ENCODE measurements at regions not wholly inside any gene's neighbourhood (a gene's known extent, or its start where the extent isn't known, plus 50 kb on each side); places are given as distances from the start of the nearest gene placed in this dataset.

DNA sequence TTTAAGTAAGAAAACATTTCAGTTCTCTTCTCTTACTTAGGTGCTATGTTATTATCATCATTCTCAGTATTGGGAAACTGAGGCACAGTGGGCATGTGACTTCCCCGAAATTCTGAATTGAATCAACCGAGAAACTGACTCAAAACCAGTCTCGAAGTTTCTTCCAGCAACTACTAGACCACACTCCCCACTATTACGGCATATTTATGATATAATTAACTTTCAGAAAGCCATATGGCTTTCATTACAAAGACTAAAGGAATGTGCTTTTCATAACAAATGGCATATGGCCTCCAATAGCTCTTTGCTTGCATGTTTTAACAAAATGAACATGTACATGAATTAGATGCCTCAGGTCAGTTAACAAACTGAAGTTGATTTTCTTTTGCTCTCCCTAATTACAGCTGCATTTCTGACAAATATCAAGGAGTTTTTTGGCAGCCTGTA lies 182.9 kb upstream of the SLC38A2 start:
- Histone ChIP-seq H3K9me3 (ENCODE audit: low read length) (no peaks in the 10 kb centered on the region), H3K79me2 (ENCODE audit: low read length) (no peaks in the 10 kb centered on the region), H4K20me1 (ENCODE audit: low read length) (no peaks in the 10 kb centered on the region), H3K9me2 (replicated peaks; ENCODE audit: low read length) (no peaks in the 10 kb centered on the region), H3K4me2 (ENCODE audit: low read length) (peak overlapping the region; percentile 68), H3K4me3 (ENCODE audit: low read length) (peak overlapping the region; percentile 41), H3K27ac (ENCODE audit: low read length) (peak overlapping the region; percentile 96), H3F3A (ENCODE audit: low read length, unreplicated experiment) (peaks cover 14% of the 10 kb centered on the region), H3K36me3 (ENCODE audit: low read depth, low read length) (no peaks in the 10 kb centered on the region), H3K4me1 (ENCODE audit: insufficient read depth, low read length) (peaks cover 87% of the 10 kb centered on the region), H3K27me3 (ENCODE audit: low read length) (no peaks in the 10 kb centered on the region), H3K9ac (ENCODE audit: low read length) (peak overlapping the region; percentile 81), H2AFZ (ENCODE audit: low read length) (peak overlapping the region; percentile 8; the same call in 1 of the 2 replicates)
- no TSS peak for BruUV-seq (replicated peaks)
- ChIA-PET CTCF (interaction anchor here (1.0 kb wide), 1 partner anchor 106 kb away, joined by 4 read pairs; no protein-coding TSS in a partner anchor), POLR2A (ENCODE audit: unreplicated experiment) (interaction anchor here (0.5 to 0.6 kb wide), 4 partner anchors 27 to 582 kb away, joined by 3 to 4 read pairs (median 3); no protein-coding TSS in a partner anchor)
- no peak for TF ChIP-seq EZH2 (IDR thresholded peaks at IDR 0.05; ENCODE audit: low read length, unreplicated experiment)
- TF ChIP-seq, protein P1, sequence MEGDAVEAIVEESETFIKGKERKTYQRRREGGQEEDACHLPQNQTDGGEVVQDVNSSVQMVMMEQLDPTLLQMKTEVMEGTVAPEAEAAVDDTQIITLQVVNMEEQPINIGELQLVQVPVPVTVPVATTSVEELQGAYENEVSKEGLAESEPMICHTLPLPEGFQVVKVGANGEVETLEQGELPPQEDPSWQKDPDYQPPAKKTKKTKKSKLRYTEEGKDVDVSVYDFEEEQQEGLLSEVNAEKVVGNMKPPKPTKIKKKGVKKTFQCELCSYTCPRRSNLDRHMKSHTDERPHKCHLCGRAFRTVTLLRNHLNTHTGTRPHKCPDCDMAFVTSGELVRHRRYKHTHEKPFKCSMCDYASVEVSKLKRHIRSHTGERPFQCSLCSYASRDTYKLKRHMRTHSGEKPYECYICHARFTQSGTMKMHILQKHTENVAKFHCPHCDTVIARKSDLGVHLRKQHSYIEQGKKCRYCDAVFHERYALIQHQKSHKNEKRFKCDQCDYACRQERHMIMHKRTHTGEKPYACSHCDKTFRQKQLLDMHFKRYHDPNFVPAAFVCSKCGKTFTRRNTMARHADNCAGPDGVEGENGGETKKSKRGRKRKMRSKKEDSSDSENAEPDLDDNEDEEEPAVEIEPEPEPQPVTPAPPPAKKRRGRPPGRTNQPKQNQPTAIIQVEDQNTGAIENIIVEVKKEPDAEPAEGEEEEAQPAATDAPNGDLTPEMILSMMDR (conservative IDR thresholded peaks at IDR 0.05; ENCODE audit: low read depth, low read length) = no peak
- no peak for TF ChIP-seq EZH2phosphoT487 (IDR thresholded peaks at IDR 0.05; ENCODE audit: borderline replicate concordance, low read length)
- intact Hi-C loops (cut with micrococcal nuclease) = loop anchor here (5.0 to 10.0 kb wide), 4 partner anchors 83 to 467 kb away; partner anchors contain the start of gene SLC38A1
- DNase-seq (peak; percentile 59), ATAC-seq (no peak)

DNA sequence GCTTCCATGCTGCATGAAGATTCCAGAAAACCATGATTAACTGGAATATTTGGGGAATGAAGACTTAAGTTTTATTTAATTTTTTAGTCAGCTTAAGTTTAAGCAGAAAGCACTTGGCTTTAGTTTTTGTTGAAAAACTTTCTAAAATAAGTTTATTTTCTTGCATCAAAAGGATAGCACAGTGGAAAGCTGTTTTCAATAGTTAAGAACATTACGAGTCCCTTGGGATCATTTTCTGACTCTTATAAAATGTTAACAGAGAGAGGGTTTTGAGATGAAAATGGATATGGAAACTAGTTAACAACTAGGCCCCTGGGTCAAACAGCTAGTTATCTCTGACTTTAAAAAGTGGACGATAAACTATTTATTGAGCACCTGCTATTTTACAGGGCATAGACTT lies 181.9 kb upstream of the SLC38A2 start:
- ATAC-seq (no peak), DNase-seq (no peak)
- H3K4me3 ChIP-seq (ENCODE audit: low read length) = no peak overlapping the region
- no peaks in the 10 kb centered on the region for H3K9me2 ChIP-seq (replicated peaks; ENCODE audit: low read length)
- BruUV-seq (replicated peaks) = no TSS peak
- H3F3A ChIP-seq (ENCODE audit: low read length, unreplicated experiment) = peaks cover 14% of the 10 kb centered on the region
- CTCF ChIA-PET = no interaction called here
- no peak for TF ChIP-seq EZH2 (IDR thresholded peaks at IDR 0.05; ENCODE audit: low read length, unreplicated experiment)
- peak overlapping the region; percentile 81; the same call in 1 of the 2 replicates for H3K9ac ChIP-seq (ENCODE audit: low read length)
- intact Hi-C loops (cut with micrococcal nuclease) = loop anchor here (10.0 kb wide), 1 partner anchor 380 kb away; no protein-coding TSS in a partner anchor
- no peak overlapping the region for H2AFZ ChIP-seq (ENCODE audit: low read length)
- peak overlapping the region; percentile 96 for H3K27ac ChIP-seq (ENCODE audit: low read length)
- no peaks in the 10 kb centered on the region for H3K27me3 ChIP-seq (ENCODE audit: low read length)
- peaks cover 90% of the 10 kb centered on the region for H3K4me1 ChIP-seq (ENCODE audit: insufficient read depth, low read length)
- no peaks in the 10 kb centered on the region for H3K9me3 ChIP-seq (ENCODE audit: low read length)
- POLR2A ChIA-PET (ENCODE audit: unreplicated experiment) = interaction anchor here (0.6 kb wide), 1 partner anchor 581 kb away, joined by 3 read pairs; no protein-coding TSS in a partner anchor
- no peaks in the 10 kb centered on the region for H3K79me2 ChIP-seq (ENCODE audit: low read length)
- H3K36me3 ChIP-seq (ENCODE audit: low read depth, low read length) = no peaks in the 10 kb centered on the region
- H4K20me1 ChIP-seq (ENCODE audit: low read length) = no peaks in the 10 kb centered on the region
- no peak overlapping the region for H3K4me2 ChIP-seq (ENCODE audit: low read length)

- H3K4me1 ChIP-seq (ENCODE audit: insufficient read depth, low read length) = peaks cover 93% of the 10 kb centered on the region
- no peak overlapping the region for H3K4me3 ChIP-seq (ENCODE audit: low read length)
- no peaks in the 10 kb centered on the region for H3K27me3 ChIP-seq (ENCODE audit: low read length)
- H3K36me3 ChIP-seq (ENCODE audit: low read depth, low read length) = no peaks in the 10 kb centered on the region
- TF ChIP-seq, protein P1 (conservative IDR thresholded peaks at IDR 0.05; ENCODE audit: low read depth, low read length) = no peak
- TF ChIP-seq EZH2phosphoT487 (IDR thresholded peaks at IDR 0.05; ENCODE audit: borderline replicate concordance, low read length) = no peak
- TF ChIP-seq EZH2 (IDR thresholded peaks at IDR 0.05; ENCODE audit: low read length, unreplicated experiment) = no peak
- DNase-seq (peak; percentile 27), ATAC-seq (no peak)
- H3K79me2 ChIP-seq (ENCODE audit: low read length) = no peaks in the 10 kb centered on the region
- H3K9ac ChIP-seq (ENCODE audit: low read length) = peak overlapping the region; percentile 4; the same call in 1 of the 2 replicates
- ChIA-PET CTCF (no interaction called here), POLR2A (ENCODE audit: unreplicated experiment) (interaction anchor here (0.5 kb wide), 1 partner anchor 30 kb away, joined by 3 read pairs; no protein-coding TSS in a partner anchor)
- H3K27ac ChIP-seq (ENCODE audit: low read length) = peak overlapping the region; percentile 96
- no peak overlapping the region for H2AFZ ChIP-seq (ENCODE audit: low read length)
- BruUV-seq (replicated peaks) = no TSS peak
- H3F3A ChIP-seq (ENCODE audit: low read length, unreplicated experiment) = peaks cover 14% of the 10 kb centered on the region
- intact Hi-C loops (cut with micrococcal nuclease) = loop anchor here (10.0 kb wide), 1 partner anchor 381 kb away; no protein-coding TSS in a partner anchor
- H3K9me2 ChIP-seq (replicated peaks; ENCODE audit: low read length) = no peaks in the 10 kb centered on the region
- H3K4me2 ChIP-seq (ENCODE audit: low read length) = no peak overlapping the region
- no peaks in the 10 kb centered on the region for H4K20me1 ChIP-seq (ENCODE audit: low read length)
- H3K9me3 ChIP-seq (ENCODE audit: low read length) = no peaks in the 10 kb centered on the region
These were observed 181.3 kb upstream of the SLC38A2 start for GRCh38 chr12:46553911-46554310.

All from PC-3 (cell line).